ENCODE measurements at regions not wholly inside any gene's neighbourhood (a gene's known extent, or its start where the extent isn't known, plus 50 kb on each side); places are given as distances from the start of the nearest gene placed in this dataset.

GRCh38 chr2:222362336-222362735 lies 62.0 kb upstream of the SGPP2 start:
- TF ChIP-seq POLR2A (IDR thresholded peaks at IDR 0.05) (no peak), EP300 (IDR thresholded peaks at IDR 0.05) (no peak)
- TF ChIP-seq, protein P1, sequence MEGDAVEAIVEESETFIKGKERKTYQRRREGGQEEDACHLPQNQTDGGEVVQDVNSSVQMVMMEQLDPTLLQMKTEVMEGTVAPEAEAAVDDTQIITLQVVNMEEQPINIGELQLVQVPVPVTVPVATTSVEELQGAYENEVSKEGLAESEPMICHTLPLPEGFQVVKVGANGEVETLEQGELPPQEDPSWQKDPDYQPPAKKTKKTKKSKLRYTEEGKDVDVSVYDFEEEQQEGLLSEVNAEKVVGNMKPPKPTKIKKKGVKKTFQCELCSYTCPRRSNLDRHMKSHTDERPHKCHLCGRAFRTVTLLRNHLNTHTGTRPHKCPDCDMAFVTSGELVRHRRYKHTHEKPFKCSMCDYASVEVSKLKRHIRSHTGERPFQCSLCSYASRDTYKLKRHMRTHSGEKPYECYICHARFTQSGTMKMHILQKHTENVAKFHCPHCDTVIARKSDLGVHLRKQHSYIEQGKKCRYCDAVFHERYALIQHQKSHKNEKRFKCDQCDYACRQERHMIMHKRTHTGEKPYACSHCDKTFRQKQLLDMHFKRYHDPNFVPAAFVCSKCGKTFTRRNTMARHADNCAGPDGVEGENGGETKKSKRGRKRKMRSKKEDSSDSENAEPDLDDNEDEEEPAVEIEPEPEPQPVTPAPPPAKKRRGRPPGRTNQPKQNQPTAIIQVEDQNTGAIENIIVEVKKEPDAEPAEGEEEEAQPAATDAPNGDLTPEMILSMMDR (IDR thresholded peaks at IDR 0.05): no peak
